ENCODE measurements at regions not wholly inside any gene's neighbourhood (a gene's known extent, or its start where the extent isn't known, plus 50 kb on each side); places are given as distances from the start of the nearest gene placed in this dataset.

DNA sequence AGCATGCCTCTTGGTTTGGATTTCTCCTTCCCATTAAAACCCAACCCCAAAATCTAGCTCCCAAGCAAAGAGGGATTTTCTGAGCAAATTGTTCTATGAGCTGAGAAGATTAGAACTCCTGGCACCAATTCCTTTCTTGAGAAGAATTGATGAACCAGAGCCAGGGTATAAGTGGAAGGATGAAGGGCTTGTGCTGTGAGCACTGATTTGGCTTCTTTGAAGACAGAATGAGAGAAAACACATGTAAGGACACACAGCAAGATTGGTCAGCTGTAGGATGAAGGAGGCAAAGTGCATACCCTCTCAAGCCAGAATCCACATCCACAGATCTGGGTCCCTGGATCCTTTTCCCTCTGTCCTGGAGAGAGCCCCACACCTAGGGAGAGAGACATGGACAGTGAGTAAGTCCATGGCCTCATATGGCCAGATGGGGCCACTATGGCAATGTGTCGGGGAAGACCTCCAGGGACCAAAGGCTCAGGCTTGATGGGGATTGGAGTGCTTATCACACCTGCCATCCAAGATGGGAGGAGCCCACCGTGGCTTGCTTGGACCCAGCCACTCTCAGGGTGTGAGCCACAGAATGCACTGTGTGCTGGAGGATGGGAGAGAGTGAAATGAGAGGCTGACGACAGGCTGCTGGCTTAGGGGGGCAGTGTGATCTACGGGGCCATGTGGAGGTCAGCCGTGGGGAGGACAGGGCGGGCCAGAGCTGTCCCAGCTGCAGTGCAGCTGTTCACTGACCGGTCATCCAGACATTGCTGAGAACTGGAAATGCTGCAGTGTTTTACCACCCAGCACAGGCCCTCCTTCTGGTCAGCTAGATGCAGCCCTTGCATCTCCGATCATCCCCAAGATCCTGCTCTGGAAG, 339.8 kb downstream of the CYP26B1 start (continued):
- TF ChIP-seq, protein P1, sequence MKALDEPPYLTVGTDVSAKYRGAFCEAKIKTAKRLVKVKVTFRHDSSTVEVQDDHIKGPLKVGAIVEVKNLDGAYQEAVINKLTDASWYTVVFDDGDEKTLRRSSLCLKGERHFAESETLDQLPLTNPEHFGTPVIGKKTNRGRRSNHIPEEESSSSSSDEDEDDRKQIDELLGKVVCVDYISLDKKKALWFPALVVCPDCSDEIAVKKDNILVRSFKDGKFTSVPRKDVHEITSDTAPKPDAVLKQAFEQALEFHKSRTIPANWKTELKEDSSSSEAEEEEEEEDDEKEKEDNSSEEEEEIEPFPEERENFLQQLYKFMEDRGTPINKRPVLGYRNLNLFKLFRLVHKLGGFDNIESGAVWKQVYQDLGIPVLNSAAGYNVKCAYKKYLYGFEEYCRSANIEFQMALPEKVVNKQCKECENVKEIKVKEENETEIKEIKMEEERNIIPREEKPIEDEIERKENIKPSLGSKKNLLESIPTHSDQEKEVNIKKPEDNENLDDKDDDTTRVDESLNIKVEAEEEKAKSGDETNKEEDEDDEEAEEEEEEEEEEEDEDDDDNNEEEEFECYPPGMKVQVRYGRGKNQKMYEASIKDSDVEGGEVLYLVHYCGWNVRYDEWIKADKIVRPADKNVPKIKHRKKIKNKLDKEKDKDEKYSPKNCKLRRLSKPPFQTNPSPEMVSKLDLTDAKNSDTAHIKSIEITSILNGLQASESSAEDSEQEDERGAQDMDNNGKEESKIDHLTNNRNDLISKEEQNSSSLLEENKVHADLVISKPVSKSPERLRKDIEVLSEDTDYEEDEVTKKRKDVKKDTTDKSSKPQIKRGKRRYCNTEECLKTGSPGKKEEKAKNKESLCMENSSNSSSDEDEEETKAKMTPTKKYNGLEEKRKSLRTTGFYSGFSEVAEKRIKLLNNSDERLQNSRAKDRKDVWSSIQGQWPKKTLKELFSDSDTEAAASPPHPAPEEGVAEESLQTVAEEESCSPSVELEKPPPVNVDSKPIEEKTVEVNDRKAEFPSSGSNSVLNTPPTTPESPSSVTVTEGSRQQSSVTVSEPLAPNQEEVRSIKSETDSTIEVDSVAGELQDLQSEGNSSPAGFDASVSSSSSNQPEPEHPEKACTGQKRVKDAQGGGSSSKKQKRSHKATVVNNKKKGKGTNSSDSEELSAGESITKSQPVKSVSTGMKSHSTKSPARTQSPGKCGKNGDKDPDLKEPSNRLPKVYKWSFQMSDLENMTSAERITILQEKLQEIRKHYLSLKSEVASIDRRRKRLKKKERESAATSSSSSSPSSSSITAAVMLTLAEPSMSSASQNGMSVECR (CRISPR knock-in tag; IDR thresholded peaks at IDR 0.05) = no peak
- TF ChIP-seq TSC22D4 (tag; IDR thresholded peaks at IDR 0.05) (no peak), XRCC3 (IDR thresholded peaks at IDR 0.05) (no peak), ZNF696 (CRISPR knock-in tag; conservative IDR thresholded peaks at IDR 0.05) (no peak)

DNA sequence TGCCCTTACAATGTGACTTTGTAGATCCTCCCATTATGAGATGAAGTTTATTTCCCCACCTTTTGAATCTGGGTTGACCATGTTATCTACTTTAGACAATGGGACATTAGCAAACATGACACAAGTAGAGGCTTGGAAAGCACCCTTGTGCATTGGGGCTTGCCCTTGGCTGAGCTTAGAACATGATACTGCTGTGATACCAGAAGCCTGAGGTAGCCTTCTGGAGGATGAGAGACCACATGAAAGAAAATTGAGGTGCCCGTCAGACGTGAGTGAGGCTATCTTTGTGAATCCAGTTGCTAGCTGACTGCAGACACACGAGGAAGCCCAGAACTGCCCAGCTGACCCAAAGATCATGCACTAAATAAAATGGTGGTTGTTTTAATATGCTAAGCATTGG, 341.2 kb downstream of the CYP26B1 start:
- DNase-seq (ENCODE audit: extremely low read depth in 1 of 4, low spot score in 3 of 4) (no peak), ATAC-seq (no peak), FAIRE-seq (no peak)
- Histone ChIP-seq H3K9ac (ENCODE audit: insufficient read depth in 1 of 2, low read depth in 2 of 2, low read length in 2 of 2) (no peak overlapping the region), H3K4me2 (ENCODE audit: insufficient read depth, low read length) (no peak overlapping the region), H2AFZ (ENCODE audit: low read depth, low read length) (no peak overlapping the region), H3K36me3 (ENCODE audit: control insufficient read depth, insufficient read depth, low read length) (no peaks in the 10 kb centered on the region), H4K20me1 (replicated peaks; ENCODE audit: control insufficient read depth, insufficient read depth, low read length) (no peaks in the 10 kb centered on the region), H3K27me3 (ENCODE audit: control insufficient read depth in 2 of 2, insufficient read depth in 2 of 2, low read length in 2 of 2) (no peaks in the 10 kb centered on the region; a peak in 1 of 5 replicates), H3K9me1 (ENCODE audit: control insufficient read depth, insufficient read depth, low read length) (no peaks in the 10 kb centered on the region), H3K4me1 (replicated peaks in 1 of 2; ENCODE audit: control insufficient read depth in 2 of 2, insufficient read depth in 2 of 2, low read length in 2 of 2) (no peaks in the 10 kb centered on the region), H3K9me3 (replicated peaks; ENCODE audit: control insufficient read depth, insufficient read depth, low read depth, low read length) (no peaks in the 10 kb centered on the region), H3K4me3 (no peak overlapping the region), H3K27ac (ENCODE audit: extremely low read depth, low read depth, low read length) (no peak overlapping the region), H3K79me2 (ENCODE audit: control insufficient read depth, insufficient read depth, low read length) (no peaks in the 10 kb centered on the region)
- 0% methylated on average over 3 of the region's 3 CpGs for WGBS (ENCODE audit: insufficient coverage, low coverage, missing lambda C conversion rate)
- CTCF ChIA-PET (ENCODE audit: low intra/inter-chr PET ratio) = no interaction called here
- BruUV-seq (replicated peaks) = no TSS peak
- in situ Hi-C loops (cut with MboI) = loop anchor here (10.0 kb wide), 2 partner anchors 348 to 778 kb away; no protein-coding TSS in a partner anchor
- intact Hi-C loops (cut with micrococcal nuclease) = no loop called here
- POLR2A ChIA-PET = no interaction called here
- TF ChIP-seq, protein P2, sequence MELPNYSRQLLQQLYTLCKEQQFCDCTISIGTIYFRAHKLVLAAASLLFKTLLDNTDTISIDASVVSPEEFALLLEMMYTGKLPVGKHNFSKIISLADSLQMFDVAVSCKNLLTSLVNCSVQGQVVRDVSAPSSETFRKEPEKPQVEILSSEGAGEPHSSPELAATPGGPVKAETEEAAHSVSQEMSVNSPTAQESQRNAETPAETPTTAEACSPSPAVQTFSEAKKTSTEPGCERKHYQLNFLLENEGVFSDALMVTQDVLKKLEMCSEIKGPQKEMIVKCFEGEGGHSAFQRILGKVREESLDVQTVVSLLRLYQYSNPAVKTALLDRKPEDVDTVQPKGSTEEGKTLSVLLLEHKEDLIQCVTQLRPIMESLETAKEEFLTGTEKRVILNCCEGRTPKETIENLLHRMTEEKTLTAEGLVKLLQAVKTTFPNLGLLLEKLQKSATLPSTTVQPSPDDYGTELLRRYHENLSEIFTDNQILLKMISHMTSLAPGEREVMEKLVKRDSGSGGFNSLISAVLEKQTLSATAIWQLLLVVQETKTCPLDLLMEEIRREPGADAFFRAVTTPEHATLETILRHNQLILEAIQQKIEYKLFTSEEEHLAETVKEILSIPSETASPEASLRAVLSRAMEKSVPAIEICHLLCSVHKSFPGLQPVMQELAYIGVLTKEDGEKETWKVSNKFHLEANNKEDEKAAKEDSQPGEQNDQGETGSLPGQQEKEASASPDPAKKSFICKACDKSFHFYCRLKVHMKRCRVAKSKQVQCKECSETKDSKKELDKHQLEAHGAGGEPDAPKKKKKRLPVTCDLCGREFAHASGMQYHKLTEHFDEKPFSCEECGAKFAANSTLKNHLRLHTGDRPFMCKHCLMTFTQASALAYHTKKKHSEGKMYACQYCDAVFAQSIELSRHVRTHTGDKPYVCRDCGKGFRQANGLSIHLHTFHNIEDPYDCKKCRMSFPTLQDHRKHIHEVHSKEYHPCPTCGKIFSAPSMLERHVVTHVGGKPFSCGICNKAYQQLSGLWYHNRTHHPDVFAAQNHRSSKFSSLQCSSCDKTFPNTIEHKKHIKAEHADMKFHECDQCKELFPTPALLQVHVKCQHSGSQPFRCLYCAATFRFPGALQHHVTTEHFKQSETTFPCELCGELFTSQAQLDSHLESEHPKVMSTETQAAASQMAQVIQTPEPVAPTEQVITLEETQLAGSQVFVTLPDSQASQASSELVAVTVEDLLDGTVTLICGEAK (IDR thresholded peaks at IDR 0.05) = no peak
- TF ChIP-seq, protein P2 (CRISPR knock-in tag; IDR thresholded peaks at IDR 0.05) = no peak
- no peak for TF ChIP-seq ZFP36 (IDR thresholded peaks at IDR 0.05; ENCODE audit: low read depth, low read length, partially characterized antibody)

Data from K562 (cell line).